ENCODE measurements at regions not wholly inside any gene's neighbourhood (a gene's known extent, or its start where the extent isn't known, plus 50 kb on each side); places are given as distances from the start of the nearest gene placed in this dataset.

DNA sequence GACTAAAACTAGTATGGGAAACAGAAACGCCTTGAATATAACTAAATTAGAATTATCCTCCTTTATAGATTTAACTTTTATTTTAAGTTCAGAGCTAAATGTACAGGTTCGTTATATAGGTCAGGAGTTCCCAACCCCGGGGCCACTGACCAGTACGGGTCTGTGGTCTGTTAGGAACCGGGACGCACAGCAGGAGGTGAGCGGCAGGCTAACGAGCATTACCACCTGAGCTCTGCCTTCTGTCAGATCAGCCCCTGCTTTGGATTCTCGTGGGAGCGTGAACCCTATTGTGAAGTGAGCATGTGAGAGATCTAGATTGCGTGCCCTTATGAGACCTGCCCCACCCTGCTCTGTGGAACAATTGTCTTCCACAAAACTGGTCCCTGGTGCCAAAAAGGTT lies 51.0 kb downstream of the FAT4 start:
- no peak for TF ChIP-seq POLR2A (IDR thresholded peaks at IDR 0.05)
- TF ChIP-seq, protein P1, sequence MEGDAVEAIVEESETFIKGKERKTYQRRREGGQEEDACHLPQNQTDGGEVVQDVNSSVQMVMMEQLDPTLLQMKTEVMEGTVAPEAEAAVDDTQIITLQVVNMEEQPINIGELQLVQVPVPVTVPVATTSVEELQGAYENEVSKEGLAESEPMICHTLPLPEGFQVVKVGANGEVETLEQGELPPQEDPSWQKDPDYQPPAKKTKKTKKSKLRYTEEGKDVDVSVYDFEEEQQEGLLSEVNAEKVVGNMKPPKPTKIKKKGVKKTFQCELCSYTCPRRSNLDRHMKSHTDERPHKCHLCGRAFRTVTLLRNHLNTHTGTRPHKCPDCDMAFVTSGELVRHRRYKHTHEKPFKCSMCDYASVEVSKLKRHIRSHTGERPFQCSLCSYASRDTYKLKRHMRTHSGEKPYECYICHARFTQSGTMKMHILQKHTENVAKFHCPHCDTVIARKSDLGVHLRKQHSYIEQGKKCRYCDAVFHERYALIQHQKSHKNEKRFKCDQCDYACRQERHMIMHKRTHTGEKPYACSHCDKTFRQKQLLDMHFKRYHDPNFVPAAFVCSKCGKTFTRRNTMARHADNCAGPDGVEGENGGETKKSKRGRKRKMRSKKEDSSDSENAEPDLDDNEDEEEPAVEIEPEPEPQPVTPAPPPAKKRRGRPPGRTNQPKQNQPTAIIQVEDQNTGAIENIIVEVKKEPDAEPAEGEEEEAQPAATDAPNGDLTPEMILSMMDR (IDR thresholded peaks at IDR 0.05), result no peak
- Histone ChIP-seq H3K27me3 (no peaks in the 10 kb centered on the region), H3K9me3 (replicated peaks in 1 of 3) (no peaks in the 10 kb centered on the region), H3K36me3 (replicated peaks in 1 of 2) (no peaks in the 10 kb centered on the region), H3K27ac (no peak overlapping the region), H3K4me3 (no peak overlapping the region), H3K4me1 (replicated peaks in 1 of 2) (no peaks in the 10 kb centered on the region)
- no peak for DNase-seq
- 81 to 89% (median 85%) methylated on average over 11 of the region's 11 CpGs for WGBS, 4 donors
- intact Hi-C loops (cut with DNase I), result no loop called here

DNA sequence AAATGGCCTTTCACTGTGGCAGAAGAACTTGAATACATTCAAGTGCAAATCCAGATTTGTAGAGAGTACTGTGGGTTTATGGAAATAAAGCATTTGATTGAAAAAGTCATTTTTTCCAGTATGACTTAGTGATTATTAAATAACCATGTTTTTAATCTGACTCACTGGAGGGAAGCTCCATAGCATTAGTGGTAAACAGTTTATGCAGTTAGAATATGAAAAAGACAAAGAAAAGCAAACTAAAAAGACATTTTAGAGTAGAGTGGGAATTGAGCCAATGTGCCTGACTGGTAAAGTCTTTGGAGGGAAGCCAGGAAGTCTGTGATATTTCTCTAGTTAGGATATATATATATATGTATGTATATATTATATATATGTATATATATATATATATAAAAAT lies 53.4 kb downstream of the FAT4 start:
- no peak for TF ChIP-seq POLR2A (IDR thresholded peaks at IDR 0.05)
- TF ChIP-seq, protein P1 (IDR thresholded peaks at IDR 0.05), result no peak
- no peak overlapping the region for H3K27ac ChIP-seq
- peak overlapping the region in 1 of 4 donors; percentile 48 for H3K4me3 ChIP-seq
- H3K36me3 ChIP-seq (replicated peaks in 1 of 2), result no peaks in the 10 kb centered on the region
- H3K4me1 ChIP-seq (replicated peaks in 1 of 2), result no peaks in the 10 kb centered on the region
- H3K9me3 ChIP-seq (replicated peaks in 1 of 3), result no peaks in the 10 kb centered on the region
- intact Hi-C loops (cut with DNase I), result no loop called here
- H3K27me3 ChIP-seq, result no peaks in the 10 kb centered on the region
- DNase-seq, result no peak

DNA sequence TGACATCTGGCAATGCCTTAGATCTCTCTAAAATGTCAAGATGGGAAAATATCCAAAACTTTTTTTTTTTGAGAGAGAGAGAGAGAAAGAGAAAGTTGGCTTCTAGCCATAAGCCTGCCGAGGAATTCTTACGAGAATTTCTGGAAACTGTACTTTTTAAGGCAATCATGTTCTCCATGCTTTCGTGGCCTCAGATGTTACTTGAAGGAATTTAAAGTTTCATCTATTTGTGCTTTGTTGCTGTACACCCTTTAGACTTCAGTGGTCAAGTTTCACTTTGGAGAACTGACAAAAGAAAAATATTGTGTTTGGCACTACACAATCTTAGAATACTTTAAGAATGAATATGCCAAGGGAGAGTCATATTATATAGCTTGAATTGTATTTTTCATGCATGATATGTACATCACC lies 53.9 kb downstream of the FAT4 start:
- intact Hi-C loops (cut with DNase I), result no loop called here
- Histone ChIP-seq H3K9me3 (replicated peaks in 1 of 3) (no peaks in the 10 kb centered on the region), H3K4me1 (replicated peaks in 1 of 2) (no peaks in the 10 kb centered on the region), H3K27ac (no peak overlapping the region), H3K4me3 (peak overlapping the region in 1 of 4 donors; percentile 48), H3K36me3 (replicated peaks in 1 of 2) (no peaks in the 10 kb centered on the region), H3K27me3 (no peaks in the 10 kb centered on the region)
- DNase-seq, result no peak
- 19 to 42% (median 30%) methylated on average over 3 of the region's 3 CpGs for WGBS, 4 donors
- TF ChIP-seq, protein P1 (IDR thresholded peaks at IDR 0.05), result no peak
- TF ChIP-seq POLR2A (IDR thresholded peaks at IDR 0.05), result no peak

DNA sequence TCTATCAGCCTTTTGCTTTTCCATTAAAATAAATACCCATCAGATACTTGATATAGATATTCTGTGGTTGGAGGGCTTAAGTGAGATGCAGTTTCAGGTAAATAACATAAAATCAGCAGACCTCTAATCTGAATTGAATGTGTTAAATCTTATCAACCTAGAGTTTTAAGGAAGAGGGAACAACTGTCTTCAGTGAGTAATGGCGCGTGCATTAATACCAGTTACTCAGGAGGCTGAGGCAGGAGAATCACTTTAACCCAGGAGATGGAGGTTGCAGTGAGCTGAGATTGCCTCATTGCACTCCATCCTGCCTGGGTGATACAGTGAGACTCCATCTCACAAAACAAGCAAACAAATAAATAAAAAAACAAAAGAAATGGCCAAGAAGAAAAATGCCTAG lies 54.3 kb downstream of the FAT4 start:
- intact Hi-C loops (cut with DNase I), result no loop called here

More for the DNA sequence above, 54.3 kb downstream of the FAT4 start:
- no peak for DNase-seq
- H3K27me3 ChIP-seq, result no peaks in the 10 kb centered on the region
- TF ChIP-seq, protein P1 (IDR thresholded peaks at IDR 0.05), result no peak
- no peak for TF ChIP-seq POLR2A (IDR thresholded peaks at IDR 0.05)
- H3K4me3 ChIP-seq, result no peak overlapping the region
- no peaks in the 10 kb centered on the region for H3K4me1 ChIP-seq (replicated peaks in 1 of 2)
- H3K27ac ChIP-seq, result no peak overlapping the region
- no peaks in the 10 kb centered on the region for H3K9me3 ChIP-seq (replicated peaks in 1 of 3)
- WGBS, 4 donors, result 89 to 92% (median 91%) methylated on average over 2 of the region's 2 CpGs
- H3K36me3 ChIP-seq (replicated peaks in 1 of 2), result no peaks in the 10 kb centered on the region
